ENCODE measurements at regions not wholly inside any gene's neighbourhood (a gene's known extent, or its start where the extent isn't known, plus 50 kb on each side); places are given as distances from the start of the nearest gene placed in this dataset.

GRCh38 chr1:194975913-194976312 is 1632.3 kb downstream of the KCNT2 start:
- no peak for TF ChIP-seq CTCF (IDR thresholded peaks at IDR 0.05; ENCODE audit: insufficient read depth, low read length, missing control alignments)
- no peak overlapping the region for H3K4me3 ChIP-seq (ENCODE audit: low read depth, low read length)
- POLR2A ChIA-PET: no interaction called here
- no peak for DNase-seq (ENCODE audit: low read depth, low spot score)
- CTCF ChIA-PET: no interaction called here

- no peak for TF ChIP-seq CTCF (IDR thresholded peaks at IDR 0.05; ENCODE audit: insufficient read depth, low read length, missing control alignments)
- H3K4me3 ChIP-seq (ENCODE audit: low read depth, low read length): no peak overlapping the region
- no peak for DNase-seq (ENCODE audit: low read depth, low spot score)
- CTCF ChIA-PET: no interaction called here
- POLR2A ChIA-PET: no interaction called here
These were observed 1639.3 kb downstream of the KCNT2 start for GRCh38 chr1:194968916-194969315.

- no peak overlapping the region for H3K4me3 ChIP-seq (ENCODE audit: low read depth, low read length)
- ChIA-PET POLR2A (no interaction called here), CTCF (no interaction called here)
- DNase-seq (ENCODE audit: low read depth, low spot score): no peak
- no peak for TF ChIP-seq CTCF (IDR thresholded peaks at IDR 0.05; ENCODE audit: insufficient read depth, low read length, missing control alignments)
These were observed 1648.4 kb downstream of the KCNT2 start for GRCh38 chr1:194959795-194960194.

- DNase-seq (ENCODE audit: low read depth, low spot score): no peak
- CTCF ChIA-PET: no interaction called here
- POLR2A ChIA-PET: no interaction called here
- no peak overlapping the region for H3K4me3 ChIP-seq (ENCODE audit: low read depth, low read length)
- no peak for TF ChIP-seq CTCF (IDR thresholded peaks at IDR 0.05; ENCODE audit: insufficient read depth, low read length, missing control alignments)
These were observed 1656.1 kb downstream of the KCNT2 start for GRCh38 chr1:194952171-194952570.

GRCh38 chr1:194950584-194950983 is 1657.7 kb downstream of the KCNT2 start:
- DNase-seq (ENCODE audit: low read depth, low spot score): no peak
- CTCF ChIA-PET: no interaction called here
- no peak overlapping the region for H3K4me3 ChIP-seq (ENCODE audit: low read depth, low read length)
- TF ChIP-seq CTCF (IDR thresholded peaks at IDR 0.05; ENCODE audit: insufficient read depth, low read length, missing control alignments): no peak
- POLR2A ChIA-PET: no interaction called here

- H3K4me3 ChIP-seq (ENCODE audit: low read depth, low read length): no peak overlapping the region
- ChIA-PET POLR2A (no interaction called here), CTCF (no interaction called here)
- no peak for DNase-seq (ENCODE audit: low read depth, low spot score)
- TF ChIP-seq CTCF (IDR thresholded peaks at IDR 0.05; ENCODE audit: insufficient read depth, low read length, missing control alignments): no peak
These were observed 1667.8 kb downstream of the KCNT2 start for GRCh38 chr1:194940336-194941030.

Measured in AG04449 (cell line).